Thymus (tissue), 11 donors: ENCODE measurements at regions not wholly inside any gene's neighbourhood (a gene's known extent, or its start where the extent isn't known, plus 50 kb on each side); places are given as distances from the start of the nearest gene placed in this dataset.

ENCODE experiments used
- DNase-seq, 9 donors: peaks; one replicate each; pipeline ENCODE4 v3.0.0-alpha.2; 2013; ENCODE audit warnings: low spot score in 9 of 9, low read depth in 6 of 9, missing footprints in 1 of 9
- H3K27ac ChIP-seq, 2 donors: one replicate each; pipeline ENCODE4 v1.5.1; 2013; ENCODE audit warnings: control low read depth in 1 of 2, low read depth in 1 of 2, low read length in 1 of 2, mild to moderate bottlenecking in 1 of 2, moderate library complexity in 1 of 2
- H3K27me3 ChIP-seq, 2 donors: one replicate each; pipeline ENCODE4 v1.5.1; 2013; ENCODE audit warnings: low read length in 1 of 2; ENCODE audit not compliant: control insufficient read depth in 2 of 2, insufficient read depth in 1 of 2
- H3K36me3 ChIP-seq, 2 donors: one replicate each; pipeline ENCODE4 v1.5.1; 2013; ENCODE audit warnings: low read length in 1 of 2, mild to moderate bottlenecking in 1 of 2, moderate library complexity in 1 of 2; ENCODE audit not compliant: control insufficient read depth in 2 of 2, insufficient read depth in 2 of 2
- H3K4me1 ChIP-seq, 2 donors: one replicate each; pipeline ENCODE4 v1.5.1; 2013; ENCODE audit warnings: low read length in 2 of 2; ENCODE audit not compliant: control insufficient read depth in 2 of 2, insufficient read depth in 2 of 2
- H3K4me3 ChIP-seq, 2 donors: one replicate each; pipeline ENCODE4 v1.5.1; 2013; ENCODE audit warnings: low read length in 2 of 2, control low read depth in 1 of 2, mild to moderate bottlenecking in 1 of 2
- H3K9me3 ChIP-seq, 2 donors: one replicate each; pipeline ENCODE4 v1.5.1; 2013; ENCODE audit warnings: low read length in 1 of 2, mild to moderate bottlenecking in 1 of 2; ENCODE audit not compliant: control insufficient read depth in 2 of 2, insufficient read depth in 1 of 2
- WGBS: extraction: QIAGEN DNeasy Blood & Tissue Kit; methylation state at CpG from one replicate; pipeline ENCODE4 v1.1.7; 2013; 5-methylcytosine and 5-hydroxymethylcytosine counted together
- donor health status: healthy.

GRCh38 chrX:124634363-124634762, 288.0 kb downstream of the SH2D1A start:
- no peak for DNase-seq
- Histone ChIP-seq H3K27ac (no peak overlapping the region), H3K4me1 (no peaks in the 10 kb centered on the region), H3K4me3 (no peak overlapping the region), H3K36me3 (no peaks in the 10 kb centered on the region), H3K27me3 (no peaks in the 10 kb centered on the region), H3K9me3 (no peaks in the 10 kb centered on the region)
- 95% methylated on average over 4 of the region's 4 CpGs for WGBS

GRCh38 chrX:124641737-124642491, 295.6 kb downstream of the SH2D1A start:
- no peak for DNase-seq
- peaks cover 0 to 3% of the 10 kb centered on the region in 2 donors for H3K36me3 ChIP-seq
- no peak overlapping the region for H3K27ac ChIP-seq
- no peaks in the 10 kb centered on the region for H3K4me1 ChIP-seq
- no peaks in the 10 kb centered on the region for H3K27me3 ChIP-seq
- no peaks in the 10 kb centered on the region for H3K9me3 ChIP-seq
- no peak overlapping the region for H3K4me3 ChIP-seq
- 77% methylated on average over 5 of the region's 5 CpGs for WGBS

GRCh38 chrX:124646403-124646802, 300.0 kb downstream of the SH2D1A start:
- Histone ChIP-seq H3K4me3 (no peak overlapping the region), H3K36me3 (peaks cover 0 to 3% of the 10 kb centered on the region in 2 donors), H3K27me3 (no peaks in the 10 kb centered on the region), H3K27ac (no peak overlapping the region), H3K4me1 (no peaks in the 10 kb centered on the region), H3K9me3 (no peaks in the 10 kb centered on the region)
- 100% methylated on average over 1 of the region's 1 CpG for WGBS
- DNase-seq: no peak

GRCh38 chrX:124651031-124651430, 304.7 kb downstream of the SH2D1A start:
- Histone ChIP-seq H3K36me3 (no peaks in the 10 kb centered on the region), H3K4me3 (no peak overlapping the region), H3K27me3 (no peaks in the 10 kb centered on the region), H3K9me3 (no peaks in the 10 kb centered on the region), H3K27ac (no peak overlapping the region), H3K4me1 (no peaks in the 10 kb centered on the region)
- 98% methylated on average over 4 of the region's 4 CpGs for WGBS
- DNase-seq: no peak

- peaks cover 0 to 2% of the 10 kb centered on the region in 2 donors for H3K4me1 ChIP-seq
- no peaks in the 10 kb centered on the region for H3K36me3 ChIP-seq
- 67% methylated on average over 7 of the region's 7 CpGs for WGBS
- no peak for DNase-seq
- no peaks in the 10 kb centered on the region for H3K27me3 ChIP-seq
- H3K9me3 ChIP-seq: no peaks in the 10 kb centered on the region
- no peak overlapping the region for H3K4me3 ChIP-seq
- H3K27ac ChIP-seq: no peak overlapping the region
These were observed 319.4 kb downstream of the SH2D1A start for GRCh38 chrX:124665621-124666400.

GRCh38 chrX:124679199-124679598, 332.8 kb downstream of the SH2D1A start:
- no peak overlapping the region for H3K27ac ChIP-seq
- H3K4me1 ChIP-seq: no peaks in the 10 kb centered on the region
- H3K4me3 ChIP-seq: no peak overlapping the region
- H3K36me3 ChIP-seq: no peaks in the 10 kb centered on the region
- DNase-seq: no peak
- H3K9me3 ChIP-seq: no peaks in the 10 kb centered on the region
- WGBS: 60% methylated on average over 3 of the region's 3 CpGs
- no peaks in the 10 kb centered on the region for H3K27me3 ChIP-seq

GRCh38 chrX:124680287-124680686, 333.9 kb downstream of the SH2D1A start:
- no peaks in the 10 kb centered on the region for H3K4me1 ChIP-seq
- DNase-seq: no peak
- no peaks in the 10 kb centered on the region for H3K27me3 ChIP-seq
- H3K9me3 ChIP-seq: peaks cover 0 to 7% of the 10 kb centered on the region in 2 donors
- WGBS: 94% methylated on average over 2 of the region's 2 CpGs
- no peak overlapping the region for H3K4me3 ChIP-seq
- H3K27ac ChIP-seq: no peak overlapping the region
- H3K36me3 ChIP-seq: no peaks in the 10 kb centered on the region

- WGBS: 99% methylated on average over 3 of the region's 3 CpGs
- Histone ChIP-seq H3K4me3 (no peak overlapping the region), H3K4me1 (no peaks in the 10 kb centered on the region), H3K27me3 (no peaks in the 10 kb centered on the region), H3K36me3 (no peaks in the 10 kb centered on the region), H3K9me3 (peaks cover 0 to 2% of the 10 kb centered on the region in 2 donors), H3K27ac (no peak overlapping the region)
- no peak for DNase-seq
These were observed 344.1 kb downstream of the SH2D1A start for GRCh38 chrX:124690495-124690894.

- H3K4me1 ChIP-seq: peaks cover 0 to 2% of the 10 kb centered on the region in 2 donors
- no peaks in the 10 kb centered on the region for H3K36me3 ChIP-seq
- no peaks in the 10 kb centered on the region for H3K9me3 ChIP-seq
- 61% methylated on average over 2 of the region's 2 CpGs for WGBS
- no peak overlapping the region for H3K27ac ChIP-seq
- H3K4me3 ChIP-seq: no peak overlapping the region
- no peak for DNase-seq
- no peaks in the 10 kb centered on the region for H3K27me3 ChIP-seq
These were observed 353.5 kb downstream of the SH2D1A start for GRCh38 chrX:124699876-124700275.
